HFFc6 (cell line): ENCODE measurements at regions not wholly inside any gene's neighbourhood (a gene's known extent, or its start where the extent isn't known, plus 50 kb on each side); places are given as distances from the start of the nearest gene placed in this dataset.

ENCODE experiments used
- DNase-seq: peaks from one replicate; pipeline ENCODE4 v3.0.0-alpha.2; 2018
- H3K27ac Mint-ChIP-seq: 2 replicates; pipeline ENCODE4 v1.8.0; 2020; ENCODE audit warnings: mild to moderate bottlenecking, mixed read lengths
- H3K27me3 Mint-ChIP-seq: 2 replicates; pipeline ENCODE4 v1.8.0; 2021; ENCODE audit warnings: mild to moderate bottlenecking, moderate library complexity, mixed read lengths; ENCODE audit not compliant: insufficient read depth
- H3K36me3 Mint-ChIP-seq: 2 replicates; pipeline ENCODE4 v1.8.0; 2021; ENCODE audit warnings: low read depth, mixed read lengths
- H3K4me1 Mint-ChIP-seq: 2 replicates; pipeline ENCODE4 v1.8.0; 2020; ENCODE audit warnings: low read depth, mixed read lengths
- H3K4me3 Mint-ChIP-seq: 2 replicates; pipeline ENCODE4 v1.8.0; 2020; ENCODE audit warnings: mild to moderate bottlenecking, moderate library complexity, mixed read lengths
- H3K9me3 Mint-ChIP-seq: 2 replicates; pipeline ENCODE4 v1.8.0; 2020; ENCODE audit warnings: mild to moderate bottlenecking, mixed read lengths
- TF ChIP-seq, protein P1 (sequence below): fragments of 200-600 bp; sonication (generic); IDR thresholded peaks from 2 replicates; pipeline ENCODE4 v1.5.0; 2021; ENCODE audit warnings: antibody characterized with exemption, mild to moderate bottlenecking

DNA sequence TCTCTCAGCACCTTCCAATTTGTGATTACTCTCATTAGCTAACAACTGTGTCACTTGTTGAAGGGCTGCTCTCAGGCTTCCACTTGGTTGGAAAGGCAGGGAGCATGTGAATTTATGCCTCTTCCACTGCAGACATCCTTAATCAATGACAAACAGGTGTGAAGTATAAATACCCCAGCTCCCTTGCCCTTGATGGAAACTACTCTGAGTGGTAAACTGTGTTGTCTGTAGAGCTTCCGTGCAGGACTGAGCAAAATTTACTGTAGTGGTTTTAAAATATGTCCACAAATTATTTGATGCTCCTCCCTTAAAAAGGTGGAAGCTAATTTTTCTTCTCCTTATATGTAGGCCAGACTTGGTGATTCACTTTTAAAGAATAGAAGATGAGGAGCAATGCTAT lies 253.0 kb upstream of the TBX18 start:
- Mint-ChIP-seq H3K27ac (no peak overlapping the region), H3K27me3 (peaks cover 6% of the 10 kb centered on the region), H3K4me1 (no peaks in the 10 kb centered on the region), H3K4me3 (no peak overlapping the region), H3K9me3 (no peaks in the 10 kb centered on the region), H3K36me3 (no peaks in the 10 kb centered on the region)
- no peak for DNase-seq
- TF ChIP-seq, protein P1, sequence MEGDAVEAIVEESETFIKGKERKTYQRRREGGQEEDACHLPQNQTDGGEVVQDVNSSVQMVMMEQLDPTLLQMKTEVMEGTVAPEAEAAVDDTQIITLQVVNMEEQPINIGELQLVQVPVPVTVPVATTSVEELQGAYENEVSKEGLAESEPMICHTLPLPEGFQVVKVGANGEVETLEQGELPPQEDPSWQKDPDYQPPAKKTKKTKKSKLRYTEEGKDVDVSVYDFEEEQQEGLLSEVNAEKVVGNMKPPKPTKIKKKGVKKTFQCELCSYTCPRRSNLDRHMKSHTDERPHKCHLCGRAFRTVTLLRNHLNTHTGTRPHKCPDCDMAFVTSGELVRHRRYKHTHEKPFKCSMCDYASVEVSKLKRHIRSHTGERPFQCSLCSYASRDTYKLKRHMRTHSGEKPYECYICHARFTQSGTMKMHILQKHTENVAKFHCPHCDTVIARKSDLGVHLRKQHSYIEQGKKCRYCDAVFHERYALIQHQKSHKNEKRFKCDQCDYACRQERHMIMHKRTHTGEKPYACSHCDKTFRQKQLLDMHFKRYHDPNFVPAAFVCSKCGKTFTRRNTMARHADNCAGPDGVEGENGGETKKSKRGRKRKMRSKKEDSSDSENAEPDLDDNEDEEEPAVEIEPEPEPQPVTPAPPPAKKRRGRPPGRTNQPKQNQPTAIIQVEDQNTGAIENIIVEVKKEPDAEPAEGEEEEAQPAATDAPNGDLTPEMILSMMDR: no peak

DNA sequence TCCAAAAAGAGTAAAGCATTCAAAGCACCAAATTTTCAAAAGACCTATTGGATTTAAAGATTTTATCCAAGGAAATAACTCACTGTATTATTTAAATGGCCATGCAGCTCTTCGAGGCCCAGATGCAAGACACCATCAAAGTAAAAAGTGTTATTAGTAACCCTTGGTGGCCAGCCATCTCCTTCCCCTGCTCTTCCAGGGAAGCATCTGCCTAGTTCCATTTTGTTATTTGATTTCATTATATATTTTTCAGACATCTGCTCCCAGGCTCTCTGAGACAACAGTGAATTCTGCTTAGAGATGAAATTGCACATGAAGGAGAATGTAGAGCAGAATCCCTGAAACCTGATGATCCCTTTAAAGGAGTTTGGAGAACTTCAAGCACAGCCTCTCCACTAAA lies 252.3 kb upstream of the TBX18 start:
- Mint-ChIP-seq H3K27ac (no peak overlapping the region), H3K27me3 (peaks cover 6% of the 10 kb centered on the region), H3K4me3 (no peak overlapping the region), H3K36me3 (no peaks in the 10 kb centered on the region), H3K9me3 (no peaks in the 10 kb centered on the region), H3K4me1 (no peaks in the 10 kb centered on the region)
- no peak for DNase-seq
- TF ChIP-seq, protein P1: no peak

DNA sequence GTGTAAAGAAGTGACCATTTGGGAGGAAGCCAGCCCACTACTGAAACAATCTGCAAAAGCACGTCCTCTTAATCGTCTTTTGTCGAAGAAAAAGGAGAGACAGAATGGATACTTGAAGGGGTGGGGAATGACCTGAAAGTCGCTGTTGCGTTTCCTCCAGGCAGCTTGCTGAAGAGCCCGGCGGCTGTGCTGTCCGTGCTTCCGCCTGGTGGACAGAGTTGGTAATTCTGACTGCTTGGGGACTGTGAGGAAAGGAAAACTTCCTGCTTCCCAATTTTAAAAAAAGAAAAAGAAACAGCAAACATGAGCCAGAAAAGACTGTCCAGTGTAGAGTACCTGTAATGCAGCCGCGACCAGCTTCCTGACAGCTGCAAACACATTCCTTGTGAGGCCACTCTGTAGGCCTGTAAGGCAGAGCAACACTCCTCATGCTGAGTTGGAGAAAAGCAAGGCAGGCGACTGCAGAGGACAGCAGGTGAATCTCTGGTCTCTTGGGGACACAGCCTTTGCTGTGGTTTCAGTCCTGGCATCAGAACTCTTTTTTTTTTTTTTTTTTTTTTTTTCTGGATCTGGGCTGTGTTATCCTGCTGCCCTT lies 251.1 kb upstream of the TBX18 start:
- peaks cover 6% of the 10 kb centered on the region for H3K27me3 Mint-ChIP-seq
- TF ChIP-seq, protein P1: peak; percentile 79
- H3K4me1 Mint-ChIP-seq: no peaks in the 10 kb centered on the region
- H3K4me3 Mint-ChIP-seq: no peak overlapping the region
- H3K9me3 Mint-ChIP-seq: no peaks in the 10 kb centered on the region
- H3K36me3 Mint-ChIP-seq: no peaks in the 10 kb centered on the region
- peak; percentile 24 for DNase-seq
- H3K27ac Mint-ChIP-seq: no peak overlapping the region

DNA sequence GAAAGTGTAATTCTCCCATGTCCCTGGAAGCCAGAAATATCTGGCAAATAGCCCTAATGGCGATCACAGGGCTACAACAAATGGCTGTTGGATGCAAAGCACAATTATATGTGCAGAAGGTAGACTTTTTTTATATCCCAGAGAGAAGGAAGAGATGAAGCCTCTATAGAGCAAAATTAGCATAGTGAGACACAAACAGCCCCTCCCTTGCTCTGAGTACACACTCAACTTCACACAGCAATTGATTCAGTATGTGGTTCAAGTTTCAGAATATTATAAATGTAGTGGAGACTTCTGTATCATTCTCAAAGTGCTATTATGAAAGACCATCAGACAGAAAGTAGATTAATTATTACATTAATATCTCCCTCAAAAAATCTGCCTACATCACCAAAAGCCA lies 246.5 kb upstream of the TBX18 start:
- Mint-ChIP-seq H3K4me3 (no peak overlapping the region), H3K27ac (no peak overlapping the region), H3K27me3 (peaks cover 1% of the 10 kb centered on the region; the same call in 1 of the 2 replicates), H3K9me3 (no peaks in the 10 kb centered on the region), H3K36me3 (no peaks in the 10 kb centered on the region), H3K4me1 (peaks cover 7% of the 10 kb centered on the region; the same call in 1 of the 2 replicates)
- no peak for DNase-seq
- TF ChIP-seq, protein P1: no peak

DNA sequence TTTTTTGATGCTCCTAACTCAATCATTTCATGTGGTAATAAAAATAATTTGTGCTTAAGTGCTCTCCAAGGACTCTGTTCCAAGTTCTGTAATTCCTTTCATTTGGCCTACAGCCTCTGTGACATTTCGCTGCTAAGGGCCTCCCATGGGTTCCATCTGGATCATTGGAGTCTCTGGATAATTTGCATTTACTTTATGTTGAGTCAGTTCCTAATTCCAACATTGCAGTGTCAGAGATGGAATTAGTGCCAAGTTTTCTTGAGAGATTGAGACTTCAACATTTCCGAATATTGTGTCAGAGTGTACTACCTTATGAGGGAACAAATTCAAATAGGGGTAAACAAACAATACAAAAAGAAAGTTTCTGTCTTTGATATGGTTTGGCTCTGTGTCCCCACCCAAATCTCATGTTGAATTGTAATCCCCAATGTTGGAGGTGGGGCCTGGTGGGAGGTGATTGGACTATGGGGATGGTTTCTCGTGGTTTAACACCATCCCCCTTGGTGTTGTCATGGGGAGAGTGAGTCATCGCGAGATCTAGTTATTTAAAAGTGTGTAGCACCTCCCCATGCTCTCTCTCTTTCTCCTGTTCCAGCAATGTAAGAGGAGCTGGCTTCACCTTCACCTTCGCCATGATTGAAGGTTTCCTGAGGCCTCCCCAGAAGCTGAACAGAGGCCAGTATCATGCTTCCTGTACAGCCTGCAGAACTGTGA lies 244.1 kb upstream of the TBX18 start:
- no peak overlapping the region for H3K27ac Mint-ChIP-seq
- no peak overlapping the region for H3K4me3 Mint-ChIP-seq
- no peaks in the 10 kb centered on the region for H3K9me3 Mint-ChIP-seq
- peaks cover 1% of the 10 kb centered on the region; the same call in 1 of the 2 replicates for H3K27me3 Mint-ChIP-seq
- DNase-seq: peak; percentile 18
- peaks cover 7% of the 10 kb centered on the region; the same call in 1 of the 2 replicates for H3K4me1 Mint-ChIP-seq
- TF ChIP-seq, protein P1: no peak
- H3K36me3 Mint-ChIP-seq: no peaks in the 10 kb centered on the region
